GM11168 (cell line): ENCODE measurements at regions not wholly inside any gene's neighbourhood (a gene's known extent, or its start where the extent isn't known, plus 50 kb on each side); places are given as distances from the start of the nearest gene placed in this dataset.
"Not testable (repeated sequence)": the region's sequence is repeated elsewhere in the genome, so short reads cannot be mapped to it uniquely, and the experiment has no call there.

Experiments used
- in situ Hi-C: fragments of 300-500 bp; cut with MboI; formaldehyde crosslinking; loops from one replicate; pipeline ENCODE4 v1.12.0; 2022; ENCODE audit warnings: low sequenced_read_pairs; ENCODE audit not compliant: unreplicated experiment

- in situ Hi-C loops, result no loop called here
Observed at GRCh38 chr13:60214213-60215055, 50.7 kb upstream of the DIAPH3 start.

- in situ Hi-C loops, result no loop called here
Observed at GRCh38 chr13:60220072-60220471, 56.3 kb upstream of the DIAPH3 start.

- in situ Hi-C loops, result no loop called here
Observed at GRCh38 chr13:60221581-60221980, 57.9 kb upstream of the DIAPH3 start.

GRCh38 chr13:60226507-60226906 lies 62.8 kb upstream of the DIAPH3 start:
- in situ Hi-C loops, result no loop called here

- in situ Hi-C loops, result no loop called here
Observed at GRCh38 chr13:60227158-60227557, 63.4 kb upstream of the DIAPH3 start.

GRCh38 chr13:60229708-60230272 lies 66.1 kb upstream of the DIAPH3 start:
- in situ Hi-C loops, result no loop called here

GRCh38 chr13:60230593-60230992 lies 66.9 kb upstream of the DIAPH3 start:
- in situ Hi-C loops, result no loop called here

GRCh38 chr13:60242043-60242595 lies 78.4 kb upstream of the DIAPH3 start:
- in situ Hi-C loops, result no loop called here

- in situ Hi-C loops, result no loop called here
Observed at GRCh38 chr13:60244381-60244780, 80.7 kb upstream of the DIAPH3 start.

GRCh38 chr13:60251419-60251818 lies 87.7 kb upstream of the DIAPH3 start:
- in situ Hi-C loops, result not testable (repeated sequence)

- in situ Hi-C loops, result no loop called here
Observed at GRCh38 chr13:60258349-60258748, 94.6 kb upstream of the DIAPH3 start.

GRCh38 chr13:60260440-60260839 lies 96.7 kb upstream of the DIAPH3 start:
- in situ Hi-C loops, result no loop called here

GRCh38 chr13:60261432-60262351 lies 98.0 kb upstream of the DIAPH3 start:
- in situ Hi-C loops, result no loop called here

GRCh38 chr13:60265566-60265965 lies 101.8 kb upstream of the DIAPH3 start:
- in situ Hi-C loops, result no loop called here

- in situ Hi-C loops, result no loop called here
Observed at GRCh38 chr13:60267498-60268202, 103.9 kb upstream of the DIAPH3 start.

- in situ Hi-C loops, result no loop called here
Observed at GRCh38 chr13:60268203-60268555, 104.5 kb upstream of the DIAPH3 start.

- in situ Hi-C loops, result no loop called here
Observed at GRCh38 chr13:60273971-60274527, 110.3 kb upstream of the DIAPH3 start.

- in situ Hi-C loops, result no loop called here
Observed at GRCh38 chr13:60274655-60275054, 110.9 kb upstream of the DIAPH3 start.

- in situ Hi-C loops, result no loop called here
Observed at GRCh38 chr13:60275208-60275607, 111.5 kb upstream of the DIAPH3 start.

GRCh38 chr13:60280524-60280923 lies 116.5 kb upstream of the TDRD3 start:
- in situ Hi-C loops, result not testable (repeated sequence)
